ENCODE measurements at regions not wholly inside any gene's neighbourhood (a gene's known extent, or its start where the extent isn't known, plus 50 kb on each side); places are given as distances from the start of the nearest gene placed in this dataset.

DNA sequence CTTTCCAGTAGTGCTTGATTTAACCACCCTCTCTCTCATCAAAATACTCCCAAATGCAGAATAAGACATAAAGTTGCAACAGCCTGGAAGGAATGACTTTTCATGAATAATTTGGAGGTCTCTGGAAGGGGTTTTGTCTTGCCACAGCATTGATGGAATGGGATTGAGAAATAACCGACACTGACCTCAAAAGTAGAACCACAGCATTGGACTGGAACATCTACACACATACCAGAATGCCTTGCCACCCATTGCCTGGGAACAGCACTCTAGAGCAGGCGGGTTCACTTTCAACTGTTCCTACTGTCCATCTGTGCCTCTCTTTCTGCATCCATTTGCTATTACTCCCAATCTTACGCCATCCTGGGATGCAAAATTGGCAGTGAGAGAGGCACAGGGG lies 149.1 kb upstream of the USP24 start:
- no peak for DNase-seq (ENCODE audit: low read depth)

DNA sequence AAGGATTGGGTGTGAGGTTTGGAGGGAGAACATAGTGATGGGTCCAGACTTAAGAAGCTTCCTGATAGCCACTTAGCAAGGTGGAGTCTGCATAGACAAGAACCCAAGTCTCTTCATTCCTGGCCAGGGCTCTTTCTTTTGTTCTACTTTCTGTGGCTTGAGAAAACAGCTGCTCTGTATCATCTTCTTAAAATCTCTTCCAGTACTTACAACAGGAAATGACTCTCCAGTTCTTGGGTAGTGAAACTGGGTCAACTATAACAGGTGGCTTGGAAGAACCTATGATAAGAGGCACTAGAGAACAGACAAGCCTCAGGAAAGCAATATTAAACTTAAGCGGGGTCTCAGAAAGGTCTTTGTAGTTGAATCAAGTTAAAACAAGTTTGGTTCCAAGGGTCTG lies 148.1 kb upstream of the USP24 start:
- DNase-seq (ENCODE audit: low read depth): no peak

GRCh38 chr1:55362558-55362957 lies 147.4 kb upstream of the USP24 start:
- DNase-seq (ENCODE audit: low read depth): no peak

DNA sequence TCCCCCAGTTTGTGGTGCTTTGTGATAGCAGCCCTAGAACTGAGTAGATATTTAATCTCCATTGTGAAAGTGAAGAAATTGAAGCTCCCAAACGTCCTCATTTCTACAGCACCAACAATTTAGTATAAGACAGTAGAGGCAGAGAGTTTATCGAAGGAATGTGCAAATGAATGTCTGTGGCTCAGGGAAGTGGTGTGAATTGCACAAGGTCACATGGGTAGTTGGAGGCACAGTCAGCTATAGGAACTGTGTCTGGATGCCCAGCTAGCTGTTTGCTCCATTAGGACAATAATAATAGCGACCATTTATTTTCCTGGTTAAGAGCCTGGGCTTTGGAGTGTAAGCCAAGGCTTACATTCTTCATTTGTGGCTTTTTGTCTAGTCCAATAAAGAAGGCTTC lies 144.4 kb upstream of the USP24 start:
- no peak for DNase-seq (ENCODE audit: low read depth)

- no peak for DNase-seq (ENCODE audit: low read depth)
These were observed 143.4 kb upstream of the USP24 start for GRCh38 chr1:55358581-55358980.

- no peak for DNase-seq (ENCODE audit: low read depth)
These were observed 140.4 kb upstream of the USP24 start for GRCh38 chr1:55355549-55355948.

- DNase-seq (ENCODE audit: low read depth): no peak
These were observed 138.8 kb upstream of the USP24 start for GRCh38 chr1:55353707-55354620.

DNA sequence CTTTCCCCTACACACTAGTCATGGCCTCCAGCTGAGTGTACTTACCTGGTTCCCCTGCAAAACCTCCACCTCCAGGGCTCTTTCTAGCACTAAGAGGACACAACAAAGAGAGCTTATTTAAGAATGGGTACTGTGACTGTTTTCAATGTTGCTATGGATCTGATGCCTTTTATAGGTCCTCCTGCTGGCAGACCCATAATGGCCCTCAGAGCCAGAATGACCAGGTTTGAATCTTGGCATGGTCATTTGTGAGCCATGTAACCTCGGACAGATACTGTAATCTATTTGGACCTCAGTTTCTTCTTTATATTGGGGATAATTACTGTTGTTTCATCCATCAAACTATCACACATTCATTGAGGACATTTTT lies 137.6 kb upstream of the USP24 start:
- no peak for DNase-seq (ENCODE audit: low read depth)

- DNase-seq (ENCODE audit: low read depth): no peak
These were observed 137.1 kb upstream of the USP24 start for GRCh38 chr1:55352080-55352810.

DNA sequence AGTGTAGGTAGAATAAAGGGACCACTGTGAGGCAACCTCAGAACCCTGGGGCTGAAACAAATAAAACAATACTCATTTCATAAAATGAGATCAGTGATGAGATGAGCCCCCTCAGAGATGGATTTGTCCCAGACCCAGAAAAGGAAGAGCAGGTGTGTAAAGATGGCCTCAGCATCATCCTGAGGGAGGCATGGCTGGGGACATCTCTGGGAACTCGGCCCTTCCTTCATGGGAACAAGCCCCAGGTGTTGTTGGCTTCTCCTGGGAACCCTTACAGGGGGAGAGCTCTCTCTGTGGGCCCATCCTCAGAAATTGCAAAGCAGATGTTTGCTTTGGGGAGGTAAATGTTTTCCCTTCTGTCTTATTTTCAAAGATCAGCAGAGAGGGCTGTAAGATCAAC lies 133.2 kb upstream of the USP24 start:
- no peak for DNase-seq (ENCODE audit: low read depth)

DNA sequence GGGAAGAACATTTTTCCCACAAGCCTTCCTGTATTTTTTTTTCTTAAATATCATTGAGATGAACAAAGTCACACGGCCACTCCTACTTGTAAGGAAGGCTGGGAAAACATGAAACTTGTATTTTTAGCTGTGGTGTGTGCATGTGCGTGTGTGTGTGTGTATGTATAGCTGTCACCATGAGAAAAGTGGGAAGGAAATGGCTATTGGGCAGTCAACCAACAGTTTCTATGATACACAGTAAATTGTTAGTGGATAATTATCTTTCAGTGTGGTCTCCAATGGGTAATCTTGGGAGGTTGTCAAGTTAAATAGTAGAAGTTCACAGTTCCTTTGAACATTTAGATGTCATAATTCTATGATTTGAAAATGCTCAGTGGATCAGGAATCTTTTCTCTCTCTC lies 132.7 kb upstream of the USP24 start:
- no peak for DNase-seq (ENCODE audit: low read depth)

- DNase-seq (ENCODE audit: low read depth): no peak
These were observed 131.9 kb upstream of the USP24 start for GRCh38 chr1:55347041-55347440.

DNA sequence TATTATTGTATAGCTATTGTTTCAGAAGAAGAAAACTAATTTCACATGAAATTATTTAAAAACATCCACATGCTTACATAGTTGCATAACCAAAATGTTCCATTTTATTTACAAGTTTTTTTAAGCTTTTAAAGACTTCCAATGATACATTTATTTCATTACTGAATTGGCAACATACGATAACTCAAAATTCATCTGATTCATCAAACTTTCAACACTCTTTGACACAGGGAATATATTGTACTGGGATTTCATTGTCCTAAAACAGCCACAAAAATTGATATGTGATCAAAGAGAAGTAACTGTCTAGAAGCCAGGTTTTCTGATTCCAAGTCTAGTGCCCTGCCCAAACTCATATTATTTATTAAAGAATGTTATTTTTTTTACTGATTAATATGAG lies 131.4 kb upstream of the USP24 start:
- DNase-seq (ENCODE audit: low read depth): no peak

DNA sequence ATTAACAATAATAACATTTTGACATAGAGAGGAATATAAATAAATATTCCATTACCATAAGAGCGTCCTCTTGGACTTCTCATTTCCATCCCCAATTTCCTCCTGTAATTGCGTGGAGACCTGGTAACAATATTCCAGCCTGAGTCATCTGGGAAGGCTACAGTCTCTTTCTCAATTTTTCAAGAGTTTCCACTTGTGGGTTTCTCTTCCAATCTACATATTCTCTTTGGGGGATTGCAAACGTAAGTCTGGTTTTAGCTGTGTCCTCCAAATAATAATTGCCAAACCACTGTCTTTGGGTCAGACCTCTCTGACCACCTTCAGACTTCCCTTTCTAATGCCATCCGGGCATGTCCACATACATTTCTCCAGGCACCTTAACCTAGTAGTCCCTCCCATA lies 124.5 kb upstream of the USP24 start:
- no peak for DNase-seq (ENCODE audit: low read depth)

DNA sequence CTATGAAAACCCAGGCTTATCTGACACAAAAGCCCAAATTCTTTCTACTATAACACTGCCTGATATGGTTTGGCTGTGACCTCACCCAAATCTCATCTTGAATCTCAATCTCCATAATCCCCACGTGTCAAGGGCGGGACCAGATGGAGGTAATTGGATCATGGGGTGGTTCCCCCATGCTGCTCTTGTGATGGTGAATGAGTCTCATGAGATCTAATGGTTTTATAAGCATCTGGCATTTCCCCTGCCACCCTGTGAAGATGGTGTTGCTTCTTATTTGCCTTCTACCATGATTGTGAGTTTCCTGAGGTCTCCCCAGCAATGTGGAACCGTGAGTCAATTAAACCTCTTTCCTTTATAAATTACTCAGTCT lies 123.3 kb upstream of the USP24 start:
- no peak for DNase-seq (ENCODE audit: low read depth)

GRCh38 chr1:55337801-55338447 lies 122.8 kb upstream of the USP24 start:
- no peak for DNase-seq (ENCODE audit: low read depth)

GRCh38 chr1:55334797-55335196 lies 119.6 kb upstream of the USP24 start:
- DNase-seq (ENCODE audit: low read depth): no peak

DNA sequence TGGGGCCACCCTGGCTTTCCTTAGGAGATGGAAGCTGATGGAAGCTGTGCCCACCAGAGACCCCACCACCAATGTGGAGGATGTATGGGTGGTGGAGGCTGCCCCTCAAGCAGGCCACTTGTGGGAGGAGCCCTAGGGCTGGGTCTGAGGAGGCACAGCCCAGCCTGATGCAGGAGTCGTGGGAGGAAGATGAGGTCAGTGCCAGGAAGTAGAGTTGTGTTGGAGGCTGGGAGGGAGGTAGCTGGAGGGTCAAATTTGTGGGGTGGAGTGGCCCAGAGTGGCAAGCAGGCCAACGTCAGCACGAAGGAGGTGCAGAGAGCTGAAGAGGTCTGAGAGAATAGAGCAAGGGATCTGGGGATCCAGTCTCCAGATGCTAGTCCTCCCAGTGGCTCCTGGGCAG lies 119.0 kb upstream of the USP24 start:
- DNase-seq (ENCODE audit: low read depth): no peak

DNA sequence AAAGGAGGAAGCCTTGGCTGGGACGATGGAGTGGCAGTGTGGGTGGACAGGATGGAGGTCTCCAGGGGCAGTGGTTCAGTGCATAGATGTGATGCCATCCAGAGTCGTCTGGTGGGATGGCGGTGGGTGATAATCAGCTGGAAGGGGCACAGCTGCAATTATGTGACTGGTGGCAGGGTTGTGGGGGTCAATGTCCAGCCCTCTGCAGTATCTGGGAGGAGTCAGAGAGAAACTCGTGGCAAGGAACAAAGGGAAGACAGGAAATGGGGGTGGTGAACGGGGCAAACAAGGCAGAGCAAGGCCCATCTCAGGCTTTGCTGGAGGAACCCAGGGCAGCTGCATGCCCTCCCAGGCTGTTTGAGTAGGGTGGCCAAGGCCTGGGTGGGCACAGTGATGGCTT lies 118.3 kb upstream of the USP24 start:
- no peak for DNase-seq (ENCODE audit: low read depth)

- DNase-seq (ENCODE audit: low read depth): no peak
These were observed 116.2 kb upstream of the USP24 start for GRCh38 chr1:55331351-55331750.

GRCh38 chr1:55329808-55330432 lies 114.8 kb upstream of the USP24 start:
- no peak for DNase-seq (ENCODE audit: low read depth)

DNA sequence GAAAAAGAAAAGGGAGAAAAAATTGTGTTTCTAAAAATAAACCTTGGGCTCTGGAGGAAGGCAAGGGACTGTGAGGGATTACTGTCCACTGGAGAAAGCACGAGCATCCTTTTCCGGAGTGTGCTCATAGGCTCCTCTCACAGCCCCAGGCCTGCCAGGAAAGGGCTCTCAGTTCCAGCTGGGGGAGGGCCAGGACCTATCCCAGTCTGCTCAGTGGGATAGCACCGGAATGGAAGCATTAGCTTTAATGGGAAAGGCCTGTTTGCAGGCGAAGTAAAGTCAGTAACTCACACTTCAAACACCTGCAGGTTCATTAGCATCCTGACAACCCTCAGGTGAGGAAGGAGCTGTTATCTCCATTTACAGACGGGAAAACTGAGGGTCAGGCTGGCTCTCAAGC lies 113.9 kb upstream of the USP24 start:
- DNase-seq (ENCODE audit: low read depth): no peak
